OCI-LY1 (cell line): ENCODE measurements at regions not wholly inside any gene's neighbourhood (a gene's known extent, or its start where the extent isn't known, plus 50 kb on each side); places are given as distances from the start of the nearest gene placed in this dataset.

Experiments used
- H2AFZ ChIP-seq: fragments of 200-600 bp; sonication (generic), shearing (Covaris generic); 2 replicates; pipeline ENCODE4 v1.6.0; 2014; ENCODE audit warnings: antibody characterized with exemption, mild to moderate bottlenecking, low read length
- H3F3A ChIP-seq: fragments of 200-600 bp; sonication (generic), shearing (Covaris generic); 2 replicates; pipeline ENCODE4 v1.6.0; 2014; ENCODE audit warnings: mild to moderate bottlenecking, antibody characterized with exemption, low read length, moderate library complexity; ENCODE audit not compliant: insufficient read depth
- H3K27ac ChIP-seq: fragments of 200-600 bp; sonication (generic); 2 replicates; pipeline ENCODE4 v1.5.1; 2014; ENCODE audit warnings: low read length, mixed run types, mild to moderate bottlenecking, low read depth; ENCODE audit not compliant: poor library complexity, severe bottlenecking
- H3K27me3 ChIP-seq: fragments of 200-600 bp; sonication (generic); 2 replicates; pipeline ENCODE4 v1.6.0; 2014; ENCODE audit warnings: antibody characterized with exemption, mild to moderate bottlenecking, low read length, moderate library complexity; ENCODE audit not compliant: insufficient read depth
- H3K36me3 ChIP-seq: fragments of 200-600 bp; sonication (generic); 2 replicates; pipeline ENCODE4 v1.6.1; 2014; ENCODE audit warnings: mild to moderate bottlenecking, antibody characterized with exemption, low read length, moderate library complexity, mixed read lengths; ENCODE audit not compliant: insufficient read depth
- H3K4me1 ChIP-seq: fragments of 200-600 bp; sonication (generic); 2 replicates; pipeline ENCODE4 v1.5.1; 2014; ENCODE audit warnings: mild to moderate bottlenecking, low read length, moderate library complexity; ENCODE audit not compliant: insufficient read depth, severe bottlenecking
- H3K4me2 ChIP-seq: fragments of 200-600 bp; sonication (generic), shearing (Covaris generic); 2 replicates; pipeline ENCODE4 v1.6.1; 2014; ENCODE audit warnings: low read length
- H3K4me3 ChIP-seq: fragments of 200-600 bp; sonication (generic); 2 replicates; pipeline ENCODE4 v1.5.1; 2014; ENCODE audit warnings: low read length, low read depth, mild to moderate bottlenecking, mixed read lengths; ENCODE audit not compliant: poor library complexity, severe bottlenecking
- H3K79me2 ChIP-seq: fragments of 200-600 bp; shearing (Covaris generic); 2 replicates; pipeline ENCODE4 v1.6.1; 2016; ENCODE audit warnings: mixed run types, low read length, mixed read lengths; ENCODE audit not compliant: insufficient read depth
- H3K9ac ChIP-seq: fragments of 200-600 bp; sonication (generic), shearing (Covaris generic); 2 replicates; pipeline ENCODE4 v1.6.1; 2014; ENCODE audit warnings: mild to moderate bottlenecking, low read length, mixed read lengths
- H3K9me2 ChIP-seq: fragments of 200-600 bp; sonication (generic), shearing (Covaris generic); 2 replicates; pipeline ENCODE4 v1.6.1; 2014; ENCODE audit warnings: low read depth, mild to moderate bottlenecking, low read length, mixed read lengths
- H3K9me3 ChIP-seq: fragments of 200-600 bp; shearing (Covaris generic); 2 replicates; pipeline ENCODE4 v1.6.1; 2014; ENCODE audit warnings: low read length, mixed read lengths
- H4K20me1 ChIP-seq: fragments of 200-600 bp; sonication (generic), shearing (Covaris generic); 2 replicates; pipeline ENCODE4 v1.6.0; 2016; ENCODE audit warnings: mild to moderate bottlenecking, low read length; ENCODE audit not compliant: insufficient read depth
- EZH2 ChIP-seq: fragments of 200-600 bp; sonication (generic), shearing (Covaris generic); IDR thresholded peaks from 2 replicates; pipeline ENCODE4 v1.8.0; 2017; ENCODE audit warnings: borderline replicate concordance, mixed run types, mild to moderate bottlenecking, antibody characterized with exemption, low read length, moderate library complexity, mixed read lengths
- TF ChIP-seq, protein P1 (sequence below): fragments of 200-600 bp; sonication (generic), shearing (Covaris generic); IDR thresholded peaks from 2 replicates; pipeline ENCODE4 v1.5.1; 2017; ENCODE audit warnings: mild to moderate bottlenecking, antibody characterized with exemption, low read length, moderate library complexity, mixed read lengths

DNA sequence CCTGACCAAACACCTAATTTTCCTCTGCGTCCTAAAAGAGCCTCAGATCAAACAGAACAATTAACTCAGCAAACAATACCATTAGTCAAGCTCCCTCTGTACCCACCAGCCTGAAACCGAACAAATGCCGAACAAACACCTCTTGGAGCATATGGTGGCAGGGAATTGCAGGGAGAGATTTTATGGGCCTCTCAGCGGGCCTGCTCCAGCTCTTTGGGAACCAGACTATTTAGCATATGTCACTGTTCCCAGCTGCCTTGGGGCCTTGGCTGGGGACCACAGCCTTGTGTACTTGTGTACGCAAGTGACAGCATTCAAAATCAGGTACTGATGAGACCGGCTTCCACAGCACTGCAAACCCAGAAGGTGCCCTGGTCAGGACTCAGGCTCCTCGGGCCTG is 388.8 kb upstream of the PPP2R3A start:
- H4K20me1 ChIP-seq = no peaks in the 10 kb centered on the region
- H3K36me3 ChIP-seq = no peaks in the 10 kb centered on the region
- no peak overlapping the region for H3K4me3 ChIP-seq
- no peaks in the 10 kb centered on the region for H3K9me3 ChIP-seq
- no peaks in the 10 kb centered on the region for H3K79me2 ChIP-seq
- no peaks in the 10 kb centered on the region for H3K4me1 ChIP-seq
- H3F3A ChIP-seq = no peaks in the 10 kb centered on the region
- H3K27ac ChIP-seq = no peak overlapping the region
- TF ChIP-seq, protein P1, sequence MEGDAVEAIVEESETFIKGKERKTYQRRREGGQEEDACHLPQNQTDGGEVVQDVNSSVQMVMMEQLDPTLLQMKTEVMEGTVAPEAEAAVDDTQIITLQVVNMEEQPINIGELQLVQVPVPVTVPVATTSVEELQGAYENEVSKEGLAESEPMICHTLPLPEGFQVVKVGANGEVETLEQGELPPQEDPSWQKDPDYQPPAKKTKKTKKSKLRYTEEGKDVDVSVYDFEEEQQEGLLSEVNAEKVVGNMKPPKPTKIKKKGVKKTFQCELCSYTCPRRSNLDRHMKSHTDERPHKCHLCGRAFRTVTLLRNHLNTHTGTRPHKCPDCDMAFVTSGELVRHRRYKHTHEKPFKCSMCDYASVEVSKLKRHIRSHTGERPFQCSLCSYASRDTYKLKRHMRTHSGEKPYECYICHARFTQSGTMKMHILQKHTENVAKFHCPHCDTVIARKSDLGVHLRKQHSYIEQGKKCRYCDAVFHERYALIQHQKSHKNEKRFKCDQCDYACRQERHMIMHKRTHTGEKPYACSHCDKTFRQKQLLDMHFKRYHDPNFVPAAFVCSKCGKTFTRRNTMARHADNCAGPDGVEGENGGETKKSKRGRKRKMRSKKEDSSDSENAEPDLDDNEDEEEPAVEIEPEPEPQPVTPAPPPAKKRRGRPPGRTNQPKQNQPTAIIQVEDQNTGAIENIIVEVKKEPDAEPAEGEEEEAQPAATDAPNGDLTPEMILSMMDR = no peak
- TF ChIP-seq EZH2 = no peak
- H3K9me2 ChIP-seq = no peaks in the 10 kb centered on the region
- no peak overlapping the region for H2AFZ ChIP-seq
- no peak overlapping the region for H3K4me2 ChIP-seq
- H3K9ac ChIP-seq = no peak overlapping the region
- H3K27me3 ChIP-seq = no peaks in the 10 kb centered on the region; the same call in 1 of the 2 replicates

- Histone ChIP-seq H3K27me3 (no peaks in the 10 kb centered on the region), H3K4me2 (no peak overlapping the region), H3K4me1 (no peaks in the 10 kb centered on the region), H3K27ac (no peak overlapping the region), H3K9ac (no peak overlapping the region), H3K79me2 (no peaks in the 10 kb centered on the region), H2AFZ (no peak overlapping the region), H3K4me3 (no peak overlapping the region), H3F3A (no peaks in the 10 kb centered on the region), H3K36me3 (no peaks in the 10 kb centered on the region), H4K20me1 (no peaks in the 10 kb centered on the region), H3K9me2 (no peaks in the 10 kb centered on the region), H3K9me3 (no peaks in the 10 kb centered on the region)
- TF ChIP-seq EZH2 = no peak
- TF ChIP-seq, protein P1 = no peak
These were observed 383.7 kb upstream of the PPP2R3A start for GRCh38 chr3:135581806-135582205.

DNA sequence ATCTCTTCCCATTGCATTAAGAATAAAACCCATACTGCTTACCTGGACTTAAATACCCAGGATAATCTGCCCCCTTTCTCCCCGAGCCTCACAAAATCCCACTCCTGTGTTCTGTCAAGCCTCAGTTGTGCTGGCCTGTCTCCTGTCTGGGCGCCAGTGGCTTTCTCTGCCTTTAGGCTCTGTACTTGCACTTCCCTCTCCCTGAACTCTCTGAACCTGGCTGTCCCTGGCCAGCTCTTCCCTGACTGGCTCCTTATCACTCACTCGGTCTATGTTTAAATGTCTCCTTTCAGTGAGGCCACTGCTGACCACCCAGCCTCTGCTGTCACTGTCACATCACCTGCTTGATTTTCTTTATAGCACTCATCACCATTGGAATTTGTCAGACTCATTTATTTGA is 382.7 kb upstream of the PPP2R3A start:
- Histone ChIP-seq H3K9me3 (no peaks in the 10 kb centered on the region), H2AFZ (no peak overlapping the region), H3K9ac (no peak overlapping the region), H3K9me2 (no peaks in the 10 kb centered on the region), H3K4me3 (no peak overlapping the region), H3F3A (no peaks in the 10 kb centered on the region), H3K27me3 (no peaks in the 10 kb centered on the region), H3K36me3 (no peaks in the 10 kb centered on the region), H4K20me1 (no peaks in the 10 kb centered on the region), H3K4me2 (no peak overlapping the region), H3K4me1 (no peaks in the 10 kb centered on the region), H3K79me2 (no peaks in the 10 kb centered on the region), H3K27ac (no peak overlapping the region)
- no peak for TF ChIP-seq EZH2
- TF ChIP-seq, protein P1 = no peak
